ENCODE measurements at regions not wholly inside any gene's neighbourhood (a gene's known extent, or its start where the extent isn't known, plus 50 kb on each side); places are given as distances from the start of the nearest gene placed in this dataset.
A peak's percentile ranks its signal among the peaks of the same experiment; 100 is the strongest.

GRCh38 chr5:26193626-26194025, 844.8 kb downstream of the CDH9 start:
- no peak for DNase-seq

GRCh38 chr5:26192486-26192885, 845.9 kb downstream of the CDH9 start:
- DNase-seq = no peak

GRCh38 chr5:26181582-26181981, 856.8 kb downstream of the CDH9 start:
- no peak for DNase-seq

- DNase-seq = no peak
Observed at GRCh38 chr5:26148569-26149107, 889.7 kb downstream of the CDH9 start.

- DNase-seq = no peak
Observed at GRCh38 chr5:26143259-26143658, 895.1 kb downstream of the CDH9 start.

- DNase-seq = no peak
Observed at GRCh38 chr5:26121338-26121737, 917.0 kb downstream of the CDH9 start.

- no peak for DNase-seq
Observed at GRCh38 chr5:26104175-26104574, 934.2 kb downstream of the CDH9 start.

- DNase-seq = no peak
Observed at GRCh38 chr5:26060212-26060611, 978.2 kb downstream of the CDH9 start.

- no peak for DNase-seq
Observed at GRCh38 chr5:26054594-26054993, 983.8 kb downstream of the CDH9 start.

GRCh38 chr5:26034813-26035212, 1003.6 kb downstream of the CDH9 start:
- no peak for DNase-seq

- DNase-seq = no peak
Observed at GRCh38 chr5:26031481-26031880, 1006.9 kb downstream of the CDH9 start.

- DNase-seq = peak; percentile 21
Observed at GRCh38 chr5:26026044-26026443, 1012.3 kb downstream of the CDH9 start.

- no peak for DNase-seq
Observed at GRCh38 chr5:26024774-26025173, 1013.6 kb downstream of the CDH9 start.

- DNase-seq = no peak
Observed at GRCh38 chr5:26023361-26023760, 1015.0 kb downstream of the CDH9 start.

GRCh38 chr5:26014206-26014605, 1024.2 kb downstream of the CDH9 start:
- no peak for DNase-seq

GRCh38 chr5:26012078-26012477, 1026.3 kb downstream of the CDH9 start:
- no peak for DNase-seq

- no peak for DNase-seq
Observed at GRCh38 chr5:26009742-26010141, 1028.6 kb downstream of the CDH9 start.

GRCh38 chr5:26003966-26004365, 1034.4 kb downstream of the CDH9 start:
- DNase-seq = peak; percentile 27

- no peak for DNase-seq
Observed at GRCh38 chr5:25995209-25995608, 1043.2 kb downstream of the CDH9 start.

- no peak for DNase-seq
Observed at GRCh38 chr5:25993701-25994100, 1044.7 kb downstream of the CDH9 start.

- no peak for DNase-seq
Observed at GRCh38 chr5:25991639-25992038, 1046.7 kb downstream of the CDH9 start.

GRCh38 chr5:25990771-25991170, 1047.6 kb downstream of the CDH9 start:
- no peak for DNase-seq

GRCh38 chr5:25979086-25979485, 1059.3 kb downstream of the CDH9 start:
- DNase-seq = no peak

- no peak for DNase-seq
Observed at GRCh38 chr5:25975885-25976284, 1062.5 kb downstream of the CDH9 start.

- DNase-seq = no peak
Observed at GRCh38 chr5:25974451-25974850, 1063.9 kb downstream of the CDH9 start.

Data from retina (tissue), 1 donor.